ENCODE measurements at regions not wholly inside any gene's neighbourhood (a gene's known extent, or its start where the extent isn't known, plus 50 kb on each side); places are given as distances from the start of the nearest gene placed in this dataset.
"Not testable (repeated sequence)": the region's sequence is repeated elsewhere in the genome, so short reads cannot be mapped to it uniquely, and the experiment has no call there.

DNA sequence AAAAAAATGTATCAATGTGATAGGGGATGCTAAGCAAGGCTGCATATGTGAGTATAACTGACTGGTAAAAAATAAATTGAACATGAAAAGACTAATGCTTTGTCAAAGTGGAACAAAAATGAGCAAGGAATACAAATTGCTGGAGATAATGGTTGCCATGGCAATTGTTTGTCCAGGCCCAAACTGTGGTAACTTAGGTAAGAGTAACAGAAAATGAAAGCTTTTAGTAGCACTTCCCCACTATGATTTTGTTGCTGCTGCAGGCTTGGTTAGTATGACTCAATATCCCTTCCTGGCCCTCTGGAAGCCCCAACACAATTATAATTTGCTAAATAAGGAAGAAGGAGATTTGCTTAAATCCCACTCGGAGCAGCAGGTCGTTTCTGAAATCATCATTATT is 577.1 kb downstream of the DOK5 start:
- Mint-ChIP-seq H3K36me3 (no peaks in the 10 kb centered on the region), H3K27me3 (no peaks in the 10 kb centered on the region), H3K4me1 (no peaks in the 10 kb centered on the region), H3K9me3 (peaks cover 7% of the 10 kb centered on the region), H3K4me3 (no peak overlapping the region), H3K27ac (no peak overlapping the region)
- ATAC-seq, result no peak

DNA sequence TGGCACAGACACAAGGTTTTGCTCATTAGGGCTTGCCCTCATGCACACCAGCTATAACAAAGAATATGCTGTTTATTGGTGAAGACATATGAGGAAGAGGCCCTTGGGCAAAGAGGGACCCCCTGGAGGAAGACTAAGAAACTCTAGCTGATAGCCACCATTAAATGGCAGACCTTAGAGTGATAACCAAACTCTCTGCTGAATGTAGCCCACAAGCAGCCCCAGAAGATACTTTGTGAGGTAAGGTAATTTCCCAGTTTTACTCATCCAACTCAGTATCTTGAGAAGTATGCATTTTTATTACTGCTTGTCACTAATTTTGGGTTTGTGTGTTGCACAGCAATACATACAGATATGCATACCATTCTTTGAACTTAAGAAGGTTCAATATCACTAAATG is 563.3 kb downstream of the DOK5 start:
- Mint-ChIP-seq H3K9me3 (peaks cover 7% of the 10 kb centered on the region), H3K27ac (no peak overlapping the region), H3K36me3 (no peaks in the 10 kb centered on the region), H3K4me1 (no peaks in the 10 kb centered on the region), H3K27me3 (no peaks in the 10 kb centered on the region), H3K4me3 (no peak overlapping the region)
- ATAC-seq, result no peak

DNA sequence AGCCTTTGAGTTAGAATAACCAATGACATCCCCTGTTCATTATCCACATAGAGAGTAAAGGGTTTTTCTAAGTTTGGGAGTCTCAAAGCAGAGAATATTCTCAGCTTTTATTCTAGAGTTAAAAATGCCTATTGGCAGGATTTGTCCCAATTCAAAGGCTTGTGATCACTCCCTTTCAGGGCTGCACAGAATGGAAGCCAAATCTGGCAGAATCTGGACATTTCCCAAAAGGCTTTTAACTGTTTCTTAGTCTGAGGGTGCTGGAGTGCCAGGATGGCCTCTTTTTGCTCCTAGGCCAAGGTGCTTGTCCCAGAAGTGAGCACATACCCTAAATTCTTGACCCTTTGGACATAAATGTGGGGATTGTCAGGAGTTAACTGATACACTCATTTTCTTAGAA is 556.6 kb downstream of the DOK5 start:
- H3K36me3 Mint-ChIP-seq, result no peaks in the 10 kb centered on the region
- H3K4me3 Mint-ChIP-seq, result no peak overlapping the region
- no peak for ATAC-seq
- H3K27me3 Mint-ChIP-seq, result no peaks in the 10 kb centered on the region
- H3K9me3 Mint-ChIP-seq, result no peaks in the 10 kb centered on the region
- H3K27ac Mint-ChIP-seq, result no peak overlapping the region
- H3K4me1 Mint-ChIP-seq, result no peaks in the 10 kb centered on the region

DNA sequence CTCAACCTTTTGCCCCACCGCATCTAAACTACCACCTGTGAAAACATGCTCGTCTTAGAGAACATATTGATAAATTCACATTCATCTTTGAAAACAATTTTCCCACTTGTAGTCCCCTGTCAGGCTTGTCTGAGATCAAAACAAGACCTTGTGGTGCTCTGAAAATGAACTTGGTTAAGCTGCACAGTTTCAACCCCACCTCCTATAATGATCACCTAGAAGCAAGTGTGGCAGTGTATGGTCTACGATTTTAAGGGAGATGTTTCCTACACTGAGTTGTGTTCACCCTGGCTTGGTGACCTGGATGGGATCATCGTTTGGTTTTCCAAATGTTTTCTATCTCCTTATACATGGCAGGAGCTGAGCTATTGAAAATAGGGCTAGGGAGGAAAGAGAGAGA is 539.4 kb downstream of the DOK5 start:
- Mint-ChIP-seq H3K4me3 (no peak overlapping the region), H3K4me1 (no peaks in the 10 kb centered on the region), H3K9me3 (peaks cover 4% of the 10 kb centered on the region), H3K36me3 (no peaks in the 10 kb centered on the region), H3K27me3 (no peaks in the 10 kb centered on the region), H3K27ac (no peak overlapping the region)
- no peak for ATAC-seq

DNA sequence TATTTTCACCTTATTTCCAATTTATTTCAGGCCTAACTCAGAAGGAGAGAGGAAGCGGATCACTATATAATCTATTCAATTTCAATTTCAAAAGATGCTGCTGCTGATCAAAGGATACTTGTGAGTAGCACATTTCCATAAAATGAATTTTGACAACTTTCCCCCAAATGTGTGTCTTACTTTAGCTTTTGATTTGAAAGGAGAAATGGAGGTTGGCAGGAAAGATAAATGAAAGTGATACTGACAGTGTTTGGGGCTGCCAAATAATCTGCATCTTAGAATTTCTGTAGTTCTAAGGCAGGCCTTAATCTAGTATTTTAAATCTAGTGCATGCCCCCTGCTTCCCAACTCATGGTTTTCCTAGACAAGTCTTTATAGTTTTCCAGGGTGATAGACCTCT is 535.4 kb downstream of the DOK5 start:
- Mint-ChIP-seq H3K4me3 (no peak overlapping the region), H3K36me3 (no peaks in the 10 kb centered on the region)
- ATAC-seq, result no peak

DNA sequence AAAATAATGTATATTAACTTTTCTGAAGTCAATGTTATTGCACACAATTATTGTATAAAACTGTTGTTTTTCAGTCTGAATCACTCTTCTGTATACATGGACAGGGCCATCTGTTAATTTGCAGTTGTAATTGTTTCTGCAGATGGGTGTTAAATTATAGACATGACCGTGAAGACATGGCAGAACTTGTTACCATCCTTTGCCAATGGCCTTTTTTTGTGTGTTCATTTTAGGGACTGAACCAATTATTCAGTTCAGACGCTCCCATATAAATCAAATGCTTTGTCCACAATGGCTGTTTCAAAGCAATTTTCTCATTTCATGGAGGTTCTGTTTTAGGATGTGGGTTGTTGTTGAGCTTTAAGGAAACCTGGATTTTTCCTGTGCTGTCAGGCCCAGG is 533.7 kb downstream of the DOK5 start:
- Mint-ChIP-seq H3K4me1 (no peaks in the 10 kb centered on the region), H3K27me3 (no peaks in the 10 kb centered on the region), H3K4me3 (no peak overlapping the region), H3K36me3 (no peaks in the 10 kb centered on the region), H3K9me3 (peaks cover 3% of the 10 kb centered on the region), H3K27ac (no peak overlapping the region)
- ATAC-seq, result no peak

More for the DNA sequence above, 535.4 kb downstream of the DOK5 start:
- Mint-ChIP-seq H3K27ac (no peak overlapping the region), H3K9me3 (peaks cover 3% of the 10 kb centered on the region), H3K27me3 (no peaks in the 10 kb centered on the region), H3K4me1 (no peaks in the 10 kb centered on the region)

DNA sequence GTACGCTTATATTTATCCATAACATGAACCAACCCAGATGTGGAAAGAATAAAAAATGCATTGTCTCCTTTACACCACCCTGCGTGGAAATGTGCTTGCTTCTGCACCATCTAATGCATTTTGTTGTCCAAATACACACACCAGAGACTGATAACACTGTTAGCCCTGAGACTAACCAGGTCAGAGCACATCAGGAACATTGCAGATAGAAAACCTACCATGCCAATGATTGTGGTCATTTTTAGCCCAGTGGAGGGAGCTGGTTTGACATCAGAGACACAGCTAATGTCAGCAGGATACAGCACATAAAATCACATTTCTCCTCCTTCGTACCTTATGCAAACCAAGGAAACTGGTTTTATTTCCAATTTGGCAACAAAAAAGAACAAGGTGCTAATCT is 528.7 kb downstream of the DOK5 start:
- H3K4me3 Mint-ChIP-seq, result no peak overlapping the region
- no peak for ATAC-seq

DNA sequence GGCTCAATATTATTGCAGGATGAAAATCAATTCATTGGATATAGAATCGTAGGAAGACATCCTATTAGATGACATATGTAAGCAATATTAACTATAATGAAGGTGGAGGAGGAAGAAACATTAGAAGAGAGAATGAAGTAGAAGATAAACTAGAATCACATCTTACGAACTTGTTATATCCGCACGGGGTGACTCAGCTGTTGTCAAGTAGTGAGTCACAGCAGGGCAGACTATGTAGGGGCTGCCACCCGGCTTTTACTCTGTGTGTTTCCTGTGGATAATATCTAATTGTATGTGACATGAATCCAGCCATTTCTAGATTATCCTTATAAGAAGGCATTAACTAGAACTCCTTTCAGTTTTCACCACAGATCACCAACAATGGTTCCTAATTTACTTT is 520.2 kb downstream of the DOK5 start:
- no peak overlapping the region for H3K4me3 Mint-ChIP-seq
- H3K36me3 Mint-ChIP-seq, result no peaks in the 10 kb centered on the region
- H3K9me3 Mint-ChIP-seq, result peaks cover 7% of the 10 kb centered on the region
- no peaks in the 10 kb centered on the region for H3K4me1 Mint-ChIP-seq
- H3K27me3 Mint-ChIP-seq, result no peaks in the 10 kb centered on the region
- ATAC-seq, result no peak
- H3K27ac Mint-ChIP-seq, result no peak overlapping the region

More for the DNA sequence above, 528.7 kb downstream of the DOK5 start:
- Mint-ChIP-seq H3K27ac (no peak overlapping the region), H3K27me3 (no peaks in the 10 kb centered on the region), H3K4me1 (no peaks in the 10 kb centered on the region), H3K36me3 (no peaks in the 10 kb centered on the region), H3K9me3 (peaks cover 3% of the 10 kb centered on the region)

DNA sequence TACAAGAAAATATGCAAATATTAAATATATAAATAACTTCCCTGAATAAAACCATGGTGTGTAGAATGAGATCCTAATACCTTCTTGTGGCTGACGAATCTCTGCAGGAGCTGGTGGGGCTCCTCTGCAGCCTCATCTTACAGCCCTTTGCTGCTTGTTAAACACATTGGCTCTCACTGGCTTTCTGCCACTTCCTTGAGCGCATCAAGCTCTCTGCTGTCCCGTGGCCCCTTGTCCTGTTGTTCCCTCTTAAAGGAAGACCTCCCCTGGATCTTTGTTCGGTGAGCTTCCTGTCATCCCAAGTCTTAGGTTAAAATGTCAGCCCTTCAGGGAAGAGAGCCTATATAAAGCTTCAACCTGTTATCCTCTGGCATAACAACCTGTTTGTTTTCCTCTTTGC is 519.6 kb downstream of the DOK5 start:
- no peak for ATAC-seq
- no peak overlapping the region for H3K27ac Mint-ChIP-seq
- no peaks in the 10 kb centered on the region for H3K27me3 Mint-ChIP-seq
- no peaks in the 10 kb centered on the region for H3K36me3 Mint-ChIP-seq
- H3K4me1 Mint-ChIP-seq, result no peaks in the 10 kb centered on the region
- H3K9me3 Mint-ChIP-seq, result peaks cover 7% of the 10 kb centered on the region
- no peak overlapping the region for H3K4me3 Mint-ChIP-seq

DNA sequence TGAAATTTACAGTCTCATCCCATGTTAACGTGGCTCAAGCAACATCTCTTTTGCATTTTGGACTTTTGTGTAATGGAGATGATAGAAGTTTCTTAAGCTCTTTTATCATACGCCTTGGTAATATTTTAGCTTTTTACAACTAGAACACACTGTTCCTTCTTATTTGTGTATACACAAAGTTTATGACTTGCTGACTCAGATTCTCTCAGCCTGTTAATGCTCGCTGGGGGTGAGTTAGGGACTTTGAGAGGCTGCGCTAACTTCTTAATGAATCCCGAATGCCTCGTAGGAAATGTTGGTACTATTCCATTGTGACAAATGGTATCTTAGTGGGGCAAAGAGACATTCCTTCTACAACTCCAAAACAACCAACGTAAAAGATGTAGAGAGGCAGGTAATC is 509.7 kb downstream of the DOK5 start:
- Mint-ChIP-seq H3K4me3 (no peak overlapping the region), H3K9me3 (no peaks in the 10 kb centered on the region), H3K36me3 (no peaks in the 10 kb centered on the region), H3K27me3 (no peaks in the 10 kb centered on the region), H3K27ac (no peak overlapping the region), H3K4me1 (no peaks in the 10 kb centered on the region)
- ATAC-seq, result no peak

DNA sequence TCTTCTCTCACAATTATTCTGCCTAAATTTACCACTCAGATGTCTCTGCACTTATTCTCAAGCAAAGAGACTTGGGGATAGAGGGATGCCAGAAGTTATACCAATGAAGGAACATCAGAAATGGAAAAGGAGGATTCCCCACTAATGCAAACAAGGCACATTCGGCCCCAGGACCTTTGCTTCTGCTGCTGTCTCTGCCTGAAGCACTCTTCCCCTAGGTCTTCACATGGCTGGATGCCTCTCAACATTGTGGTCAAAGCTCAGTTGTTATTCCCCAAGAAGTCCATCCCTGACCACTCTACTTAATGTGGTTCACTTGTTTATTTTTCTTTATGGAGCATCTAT is 508.7 kb downstream of the DOK5 start:
- Mint-ChIP-seq H3K4me1 (no peaks in the 10 kb centered on the region), H3K4me3 (no peak overlapping the region), H3K9me3 (peaks cover 3% of the 10 kb centered on the region), H3K27ac (no peak overlapping the region), H3K36me3 (no peaks in the 10 kb centered on the region), H3K27me3 (no peaks in the 10 kb centered on the region)
- no peak for ATAC-seq

DNA sequence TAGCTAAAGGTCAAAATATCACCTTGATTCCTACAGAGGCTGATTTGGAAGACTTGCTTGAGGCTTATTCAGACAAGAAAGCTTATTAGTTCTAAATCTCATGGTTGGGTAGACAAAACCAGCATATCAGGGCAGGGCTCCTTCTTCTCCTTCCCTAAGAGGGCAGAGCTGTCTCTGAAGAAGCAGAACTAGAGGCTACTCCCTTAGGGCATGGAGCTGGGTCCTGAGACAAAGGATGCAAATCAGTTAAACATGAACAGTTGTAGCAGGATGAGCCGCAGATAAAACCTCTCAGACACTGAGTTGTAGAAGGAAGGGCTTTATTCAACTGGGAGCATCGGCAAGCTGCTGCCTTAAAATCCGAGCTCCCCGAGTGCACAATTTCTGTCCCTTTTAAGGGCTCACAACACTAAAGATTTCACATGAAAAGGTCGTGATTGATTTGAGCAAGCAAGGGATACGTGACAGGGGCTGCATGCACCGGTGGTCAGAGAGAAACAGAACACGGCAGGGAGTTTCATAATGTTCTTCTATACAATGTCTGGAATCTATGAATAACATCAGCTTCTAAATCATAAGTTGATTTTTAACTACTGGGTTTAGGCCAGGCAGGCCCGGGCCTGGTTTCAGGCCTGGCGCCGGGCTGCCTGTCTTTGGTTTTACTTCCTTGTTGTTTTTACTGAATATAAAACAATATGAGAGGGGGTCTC is 508.2 kb downstream of the DOK5 start:
- not testable (repeated sequence) for H3K4me3 Mint-ChIP-seq, H3K27ac Mint-ChIP-seq, H3K27me3 Mint-ChIP-seq, H3K9me3 Mint-ChIP-seq, H3K4me1 Mint-ChIP-seq, H3K36me3 Mint-ChIP-seq, ATAC-seq

DNA sequence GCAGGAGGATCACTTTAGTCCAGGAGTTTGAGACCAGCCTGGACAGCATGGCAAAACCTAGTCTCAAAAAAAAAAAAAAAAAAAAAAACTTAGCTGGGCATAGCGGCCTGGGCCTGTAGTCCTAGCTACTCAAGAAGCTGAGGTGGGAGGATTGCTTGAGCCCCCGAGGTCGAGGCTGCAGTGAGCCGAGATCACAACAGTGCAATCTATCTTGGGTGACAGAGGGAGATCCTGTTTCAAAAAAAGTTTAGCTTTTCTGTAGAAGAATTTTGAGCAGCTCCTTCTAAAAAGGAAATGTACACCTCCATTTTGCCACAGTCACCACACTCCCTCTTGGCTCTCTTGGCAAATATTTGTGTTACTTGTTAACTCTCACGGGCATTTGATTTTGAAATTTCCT is 505.8 kb downstream of the DOK5 start:
- Mint-ChIP-seq H3K27me3 (no peaks in the 10 kb centered on the region), H3K4me1 (no peaks in the 10 kb centered on the region), H3K36me3 (no peaks in the 10 kb centered on the region), H3K27ac (no peak overlapping the region), H3K9me3 (peaks cover 3% of the 10 kb centered on the region), H3K4me3 (no peak overlapping the region)
- ATAC-seq, result no peak

DNA sequence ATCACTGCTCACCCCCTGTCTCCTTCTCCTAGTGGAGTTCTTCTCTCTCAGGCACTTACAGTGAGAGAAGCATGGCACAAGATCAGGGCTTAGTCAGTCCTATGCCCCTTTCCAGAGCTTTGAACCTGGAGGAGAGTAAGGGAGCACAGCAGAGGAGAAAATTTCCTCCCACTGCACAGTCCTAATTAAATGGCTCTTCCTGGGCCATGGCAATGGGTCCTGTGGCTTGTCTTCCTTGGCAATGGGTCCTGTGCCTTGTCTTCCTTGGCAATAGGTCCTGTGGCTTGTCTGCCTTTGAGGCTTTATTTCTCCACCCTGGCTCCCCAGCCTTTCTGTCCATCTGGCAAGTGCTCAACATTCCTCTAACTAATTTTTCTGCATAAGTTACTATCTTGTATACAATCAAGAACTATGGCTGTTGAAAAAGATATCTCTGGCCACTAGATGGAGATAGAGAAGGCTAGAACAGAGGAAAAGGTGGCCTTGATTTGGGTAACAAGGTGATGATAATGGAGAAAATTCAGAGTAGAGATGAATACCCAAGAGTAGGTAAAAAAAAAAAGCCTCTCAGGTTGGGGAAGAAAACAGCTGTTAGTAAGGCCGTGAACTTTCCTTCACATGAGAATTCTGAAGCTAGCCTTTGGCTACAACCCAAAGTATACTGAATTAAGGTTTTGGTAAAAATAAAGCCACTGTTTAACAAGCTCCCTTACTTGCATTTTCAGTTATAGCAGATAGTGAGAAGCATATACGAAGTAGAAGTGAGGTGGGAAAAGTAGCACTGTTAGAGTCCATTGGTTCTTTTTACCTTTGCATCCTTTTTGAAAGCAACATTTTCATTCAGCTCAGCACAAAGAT is 504.9 kb downstream of the DOK5 start:
- Mint-ChIP-seq H3K4me1 (no peaks in the 10 kb centered on the region), H3K36me3 (no peaks in the 10 kb centered on the region), H3K9me3 (peaks cover 3% of the 10 kb centered on the region), H3K4me3 (no peak overlapping the region), H3K27me3 (no peaks in the 10 kb centered on the region), H3K27ac (no peak overlapping the region)
- ATAC-seq, result no peak

DNA sequence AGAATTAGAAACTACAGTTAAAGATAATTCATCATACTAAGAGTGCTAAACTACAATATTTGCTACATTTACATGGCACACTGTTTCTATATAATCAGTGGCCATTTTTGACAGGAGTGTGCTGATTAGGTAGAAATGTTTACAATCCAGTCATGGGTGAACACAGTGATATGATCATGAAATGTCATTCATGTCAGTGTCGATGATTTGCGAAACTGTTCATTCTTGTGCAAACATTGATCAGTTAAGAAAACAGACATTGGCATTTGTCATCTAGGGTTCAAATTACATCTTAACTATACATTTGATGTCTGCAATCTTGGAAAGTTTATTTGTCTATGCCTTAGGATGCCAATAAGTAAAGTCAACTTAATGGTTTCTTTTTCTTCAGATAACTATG is 474.9 kb downstream of the DOK5 start:
- ATAC-seq, result no peak
- no peak overlapping the region for H3K4me3 Mint-ChIP-seq
- no peak overlapping the region for H3K27ac Mint-ChIP-seq
- H3K27me3 Mint-ChIP-seq, result no peaks in the 10 kb centered on the region
- no peaks in the 10 kb centered on the region for H3K9me3 Mint-ChIP-seq
- H3K36me3 Mint-ChIP-seq, result no peaks in the 10 kb centered on the region
- no peaks in the 10 kb centered on the region for H3K4me1 Mint-ChIP-seq

DNA sequence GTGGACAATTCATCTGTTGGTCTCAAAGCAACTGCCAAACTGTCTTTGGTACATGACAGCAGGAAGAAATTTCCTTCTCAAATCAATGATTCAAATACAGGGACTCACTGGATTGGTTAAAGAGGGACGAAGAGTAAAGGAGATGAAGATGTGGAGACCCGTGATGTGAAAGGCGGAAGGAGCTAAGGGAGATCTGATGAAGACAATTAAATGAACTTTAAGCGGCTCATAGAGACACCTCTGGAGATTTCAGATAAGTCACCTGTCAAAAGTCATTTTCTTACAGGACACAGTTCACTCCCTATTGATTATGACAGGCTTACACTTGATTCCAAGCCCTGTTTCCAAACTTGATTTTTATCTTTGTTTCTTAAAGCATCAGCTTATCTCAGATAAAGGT is 466.3 kb downstream of the DOK5 start:
- Mint-ChIP-seq H3K9me3 (no peaks in the 10 kb centered on the region), H3K27me3 (no peaks in the 10 kb centered on the region), H3K36me3 (no peaks in the 10 kb centered on the region), H3K4me1 (no peaks in the 10 kb centered on the region), H3K27ac (no peak overlapping the region), H3K4me3 (no peak overlapping the region)
- ATAC-seq, result no peak

Measured in stimulated activated memory B cell treated with anti-CD40 and anti-IgM and Interleukin-4, amounts not matched to agents 10 μg/mL and 1 μg/mL and 100 μg/mL, for 72 hours (primary cell).